SU-DHL-6 (cell line): ENCODE measurements at regions not wholly inside any gene's neighbourhood (a gene's known extent, or its start where the extent isn't known, plus 50 kb on each side); places are given as distances from the start of the nearest gene placed in this dataset.

Experiments
- H2AFZ ChIP-seq: fragments of 200-600 bp; sonication (generic); 2 replicates; pipeline ENCODE4 v1.6.1; 2014; ENCODE audit warnings: low read depth, mild to moderate bottlenecking, moderate library complexity, mixed read lengths, antibody characterized with exemption, low read length; ENCODE audit not compliant: severe bottlenecking
- H3F3A ChIP-seq: fragments of 200-600 bp; shearing (Covaris generic); 2 replicates; pipeline ENCODE4 v1.6.0; 2016; ENCODE audit warnings: antibody characterized with exemption, mild to moderate bottlenecking; ENCODE audit not compliant: insufficient read depth
- H3K27ac ChIP-seq: fragments of 200-600 bp; sonication (generic); 2 replicates; pipeline ENCODE4 v1.5.1; 2016; ENCODE audit warnings: low read depth, mild to moderate bottlenecking, low read length, moderate library complexity, mixed read lengths
- H3K27me3 ChIP-seq: fragments of 200-600 bp; sonication (generic), shearing (Covaris generic); 2 replicates; pipeline ENCODE4 v1.6.0; 2014; ENCODE audit warnings: mild to moderate bottlenecking, low read length
- H3K36me3 ChIP-seq: fragments of 200-600 bp; sonication (generic); 2 replicates; pipeline ENCODE4 v1.6.1; 2014; ENCODE audit warnings: mild to moderate bottlenecking, low read length, mixed read lengths
- H3K4me2 ChIP-seq: fragments of 300-600, 200-600 bp; shearing (Covaris generic), sonication (generic); 2 replicates; pipeline ENCODE4 v1.6.0; 2014; ENCODE audit warnings: low read length, low read depth, mild to moderate bottlenecking; ENCODE audit not compliant: poor library complexity, severe bottlenecking
- H3K4me3 ChIP-seq: fragments of 200-600 bp; sonication (generic); 2 replicates; pipeline ENCODE4 v1.5.1; 2014; ENCODE audit warnings: antibody characterized with exemption, low read length, mild to moderate bottlenecking, mixed read lengths; ENCODE audit not compliant: insufficient read depth, poor library complexity, severe bottlenecking
- H3K79me2 ChIP-seq: fragments of 200-600 bp; sonication (generic); 2 replicates; pipeline ENCODE4 v1.6.1; 2014; ENCODE audit warnings: mild to moderate bottlenecking, low read length, moderate library complexity; ENCODE audit not compliant: insufficient read depth
- H3K9ac ChIP-seq: fragments of 200-600 bp; sonication (generic); 2 replicates; pipeline ENCODE4 v1.7.0; 2014; ENCODE audit warnings: mild to moderate bottlenecking, low read length
- H3K9me2 ChIP-seq: fragments of 200-600 bp; sonication (generic); replicated peaks from 2 replicates; pipeline ENCODE4 v1.6.1; 2014; ENCODE audit warnings: low read length; ENCODE audit not compliant: insufficient read depth
- H3K9me3 ChIP-seq: fragments of 200-600 bp; sonication (generic); 2 replicates; pipeline ENCODE4 v1.6.1; 2014; ENCODE audit warnings: low read length, mixed read lengths; ENCODE audit not compliant: insufficient read depth
- H4K20me1 ChIP-seq: fragments of 200-600 bp; sonication (generic); 2 replicates; pipeline ENCODE4 v1.6.1; 2014; ENCODE audit warnings: low read depth, mild to moderate bottlenecking, antibody characterized with exemption, low read length, moderate library complexity, mixed read lengths
- EZH2phosphoT487 ChIP-seq: fragments of 200-600 bp; sonication (generic), shearing (Covaris generic); conservative IDR thresholded peaks from 2 replicates; pipeline ENCODE4 v1.6.1; 2018; ENCODE audit warnings: mild to moderate bottlenecking, antibody characterized with exemption, low read length, moderate library complexity, mixed read lengths
- TF ChIP-seq, protein P1 (sequence below): fragments of 200-600 bp; sonication (generic); IDR thresholded peaks from one replicate; pipeline ENCODE4 v1.5.1; 2017; ENCODE audit warnings: antibody characterized with exemption, mild to moderate bottlenecking, low read length, moderate library complexity; ENCODE audit not compliant: insufficient read depth, poor library complexity, severe bottlenecking

GRCh38 chr14:84871734-84872133, 658.2 kb upstream of the FLRT2 start:
- Histone ChIP-seq H3K9ac (no peak overlapping the region), H3K27ac (no peak overlapping the region), H3K9me2 (no peaks in the 10 kb centered on the region), H3K4me2 (no peak overlapping the region), H3K4me3 (no peak overlapping the region), H3K36me3 (no peaks in the 10 kb centered on the region), H4K20me1 (no peaks in the 10 kb centered on the region), H3K79me2 (no peaks in the 10 kb centered on the region), H2AFZ (no peak overlapping the region), H3K27me3 (no peaks in the 10 kb centered on the region), H3K9me3 (no peaks in the 10 kb centered on the region), H3F3A (no peaks in the 10 kb centered on the region)
- TF ChIP-seq EZH2phosphoT487 = no peak
- TF ChIP-seq, protein P1, sequence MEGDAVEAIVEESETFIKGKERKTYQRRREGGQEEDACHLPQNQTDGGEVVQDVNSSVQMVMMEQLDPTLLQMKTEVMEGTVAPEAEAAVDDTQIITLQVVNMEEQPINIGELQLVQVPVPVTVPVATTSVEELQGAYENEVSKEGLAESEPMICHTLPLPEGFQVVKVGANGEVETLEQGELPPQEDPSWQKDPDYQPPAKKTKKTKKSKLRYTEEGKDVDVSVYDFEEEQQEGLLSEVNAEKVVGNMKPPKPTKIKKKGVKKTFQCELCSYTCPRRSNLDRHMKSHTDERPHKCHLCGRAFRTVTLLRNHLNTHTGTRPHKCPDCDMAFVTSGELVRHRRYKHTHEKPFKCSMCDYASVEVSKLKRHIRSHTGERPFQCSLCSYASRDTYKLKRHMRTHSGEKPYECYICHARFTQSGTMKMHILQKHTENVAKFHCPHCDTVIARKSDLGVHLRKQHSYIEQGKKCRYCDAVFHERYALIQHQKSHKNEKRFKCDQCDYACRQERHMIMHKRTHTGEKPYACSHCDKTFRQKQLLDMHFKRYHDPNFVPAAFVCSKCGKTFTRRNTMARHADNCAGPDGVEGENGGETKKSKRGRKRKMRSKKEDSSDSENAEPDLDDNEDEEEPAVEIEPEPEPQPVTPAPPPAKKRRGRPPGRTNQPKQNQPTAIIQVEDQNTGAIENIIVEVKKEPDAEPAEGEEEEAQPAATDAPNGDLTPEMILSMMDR = no peak

DNA sequence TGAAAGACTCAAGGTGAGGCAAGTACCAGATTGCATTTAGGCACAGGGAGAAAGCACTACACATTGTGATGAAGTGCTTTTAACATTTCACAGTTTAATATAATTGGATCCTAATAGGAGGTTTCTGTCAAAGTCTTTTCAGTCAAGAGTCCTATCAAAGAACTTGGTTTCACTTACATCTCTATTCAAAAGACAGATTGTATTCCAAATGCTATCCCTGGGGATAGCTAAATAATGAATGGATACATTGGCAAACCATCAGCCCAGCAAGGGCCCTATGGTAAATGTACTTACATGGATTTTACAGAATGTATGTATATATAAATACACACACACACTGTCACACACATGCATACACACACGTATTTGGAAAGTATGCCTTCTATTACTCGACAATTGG, 655.5 kb upstream of the FLRT2 start:
- Histone ChIP-seq H3K27me3 (no peaks in the 10 kb centered on the region), H2AFZ (no peak overlapping the region), H3K9ac (no peak overlapping the region), H3F3A (no peaks in the 10 kb centered on the region), H3K27ac (no peak overlapping the region), H3K79me2 (no peaks in the 10 kb centered on the region), H4K20me1 (no peaks in the 10 kb centered on the region), H3K4me2 (no peak overlapping the region), H3K9me3 (no peaks in the 10 kb centered on the region), H3K4me3 (no peak overlapping the region), H3K9me2 (no peaks in the 10 kb centered on the region), H3K36me3 (no peaks in the 10 kb centered on the region)
- TF ChIP-seq, protein P1 = no peak
- no peak for TF ChIP-seq EZH2phosphoT487

DNA sequence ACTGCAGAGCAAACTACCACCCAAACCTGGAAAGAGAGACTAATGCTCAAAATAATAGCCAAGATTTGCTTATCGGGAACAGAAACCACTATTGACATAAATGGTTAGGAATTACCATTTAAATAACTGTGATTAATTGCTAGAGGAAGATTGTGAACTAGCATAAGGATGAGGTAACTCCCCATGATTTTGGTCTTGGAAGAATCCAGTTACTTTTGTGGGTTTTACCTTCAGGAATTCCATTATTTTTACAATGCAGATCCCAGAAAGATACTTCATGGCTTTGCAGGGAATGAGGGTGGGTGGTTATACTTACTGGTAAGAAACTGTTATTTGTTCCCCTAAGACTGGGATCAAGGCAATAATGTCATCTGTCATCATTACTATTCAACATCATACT, 652.9 kb upstream of the FLRT2 start:
- Histone ChIP-seq H3K79me2 (no peaks in the 10 kb centered on the region), H3K9ac (no peak overlapping the region), H3K9me3 (no peaks in the 10 kb centered on the region), H3K4me2 (no peak overlapping the region), H3K4me3 (no peak overlapping the region), H3F3A (no peaks in the 10 kb centered on the region), H3K36me3 (no peaks in the 10 kb centered on the region), H3K27me3 (no peaks in the 10 kb centered on the region), H3K27ac (no peak overlapping the region), H4K20me1 (no peaks in the 10 kb centered on the region), H2AFZ (no peak overlapping the region), H3K9me2 (no peaks in the 10 kb centered on the region)
- TF ChIP-seq EZH2phosphoT487 = no peak
- TF ChIP-seq, protein P1 = no peak
